ENCODE measurements at regions not wholly inside any gene's neighbourhood (a gene's known extent, or its start where the extent isn't known, plus 50 kb on each side); places are given as distances from the start of the nearest gene placed in this dataset.
"Not testable (repeated sequence)": the region's sequence is repeated elsewhere in the genome, so short reads cannot be mapped to it uniquely, and the experiment has no call there.

GRCh38 chrY:26167332-26167731, 545.4 kb downstream of the CDY1 start:
- not testable (repeated sequence) for DNase-seq (ENCODE audit: insufficient read length, low spot score); FAIRE-seq

- not testable (repeated sequence) for FAIRE-seq; DNase-seq (ENCODE audit: insufficient read length, low spot score)
Measured at GRCh38 chrY:26179326-26179725, 557.4 kb downstream of the CDY1 start.

GRCh38 chrY:26224974-26225373, 603.1 kb downstream of the CDY1 start:
- FAIRE-seq; DNase-seq (ENCODE audit: insufficient read length, low spot score): not testable (repeated sequence)

DNA sequence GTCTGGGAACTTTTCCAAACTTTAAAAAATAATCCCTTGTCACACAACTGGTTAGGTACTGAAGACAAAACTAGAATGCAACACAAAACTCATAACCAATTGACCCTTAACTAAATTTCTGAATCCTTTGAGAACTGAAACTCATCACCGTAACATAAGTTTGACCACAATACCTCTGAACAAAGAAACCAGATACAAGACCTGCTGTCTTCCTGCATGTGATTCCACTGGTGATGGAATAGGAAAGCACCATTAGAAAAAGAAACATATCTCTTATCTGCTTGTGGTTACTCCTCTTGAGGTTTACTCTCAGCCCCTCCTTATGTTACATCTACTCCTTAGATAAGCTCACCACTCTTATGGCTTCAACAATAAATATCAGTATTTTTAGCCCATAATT, 603.6 kb downstream of the CDY1 start:
- FAIRE-seq; DNase-seq (ENCODE audit: insufficient read length, low spot score): not testable (repeated sequence)

DNA sequence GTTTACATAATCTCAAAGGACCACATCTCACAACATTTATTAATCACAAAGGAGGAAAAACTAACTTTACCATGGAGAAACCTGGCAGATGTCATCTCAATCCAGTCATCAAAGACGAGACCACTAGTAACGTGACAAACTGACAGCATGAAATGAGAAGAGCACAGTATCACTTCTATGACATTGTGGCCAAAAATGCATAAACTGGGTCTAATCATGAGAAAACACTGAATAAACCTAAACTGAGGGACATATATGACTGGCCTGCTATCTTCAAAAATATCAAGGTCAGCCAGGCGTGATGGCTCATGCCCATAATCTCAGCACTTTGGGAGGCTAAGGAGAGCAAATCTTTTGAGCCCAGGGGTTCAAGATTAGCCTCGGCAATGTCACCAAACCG, 619.0 kb downstream of the CDY1 start:
- not testable (repeated sequence) for FAIRE-seq; DNase-seq (ENCODE audit: insufficient read length, low spot score)

DNA sequence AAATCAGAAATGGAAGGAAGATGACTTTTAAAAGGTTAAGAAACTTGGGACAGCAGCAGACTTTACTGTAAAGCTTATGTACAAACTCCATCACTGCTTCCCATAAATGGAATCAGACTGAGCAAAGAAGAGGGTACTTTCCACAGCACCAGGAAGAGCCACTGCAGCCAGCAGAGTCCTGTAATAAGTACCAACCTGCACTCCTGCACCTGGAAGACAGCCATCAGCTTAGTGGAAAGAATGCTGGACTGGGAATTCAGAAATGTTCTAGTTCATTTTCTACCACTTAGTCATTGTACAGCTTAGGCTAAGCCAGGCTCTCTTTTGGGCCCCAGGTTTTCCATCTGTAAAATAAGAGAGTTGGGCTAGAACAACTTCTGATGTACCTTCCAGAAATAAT, 632.3 kb downstream of the CDY1 start:
- FAIRE-seq; DNase-seq (ENCODE audit: insufficient read length, low spot score): not testable (repeated sequence)

GRCh38 chrY:26265449-26265848, 643.5 kb downstream of the CDY1 start:
- FAIRE-seq; DNase-seq (ENCODE audit: insufficient read length, low spot score): not testable (repeated sequence)

DNA sequence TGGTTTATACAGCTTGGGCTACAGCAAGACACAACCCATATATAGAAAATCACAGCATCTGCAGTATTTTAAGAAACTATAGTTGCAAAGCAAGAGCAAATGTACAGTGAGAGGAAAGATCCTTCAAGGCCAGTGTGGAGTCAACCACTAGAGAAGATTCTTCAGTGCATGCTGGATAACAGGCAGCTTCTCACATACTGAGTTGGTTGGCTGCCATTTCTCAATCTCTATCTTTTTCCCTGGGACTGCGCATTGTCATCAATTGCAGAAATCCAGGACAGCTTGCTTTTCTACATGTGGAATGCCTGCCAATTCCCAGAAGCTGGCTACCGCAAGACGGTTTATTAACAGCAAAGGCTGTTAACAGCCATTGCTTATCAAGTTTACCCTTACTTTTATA, 646.5 kb downstream of the CDY1 start:
- not testable (repeated sequence) for FAIRE-seq; DNase-seq (ENCODE audit: insufficient read length, low spot score)

- not testable (repeated sequence) for DNase-seq (ENCODE audit: insufficient read length, low spot score)
Measured at GRCh38 chrY:26268934-26269333, 647.0 kb downstream of the CDY1 start.

DNA sequence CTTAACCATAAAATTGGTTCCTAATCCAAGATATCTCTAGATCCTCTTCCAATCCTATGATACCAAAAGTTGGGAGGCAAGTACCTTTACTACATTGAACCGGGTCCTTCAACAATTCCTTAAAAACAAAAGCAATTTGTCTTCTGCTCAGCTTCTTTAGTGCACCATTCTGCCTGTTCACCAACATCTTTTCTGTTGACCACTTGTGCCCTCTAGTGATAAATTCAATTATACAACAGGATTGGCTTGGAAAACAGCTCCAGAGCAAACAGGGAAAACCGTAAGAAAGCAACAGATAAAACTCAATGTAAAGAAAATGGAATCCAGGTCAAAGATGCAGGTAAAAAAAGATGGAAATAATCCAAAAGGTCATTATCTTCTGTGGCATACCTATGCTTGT, 651.2 kb downstream of the CDY1 start:
- DNase-seq (ENCODE audit: insufficient read length, low spot score); FAIRE-seq: not testable (repeated sequence)

More at GRCh38 chrY:26268934-26269333, 647.0 kb downstream of the CDY1 start:
- FAIRE-seq: not testable (repeated sequence)

DNA sequence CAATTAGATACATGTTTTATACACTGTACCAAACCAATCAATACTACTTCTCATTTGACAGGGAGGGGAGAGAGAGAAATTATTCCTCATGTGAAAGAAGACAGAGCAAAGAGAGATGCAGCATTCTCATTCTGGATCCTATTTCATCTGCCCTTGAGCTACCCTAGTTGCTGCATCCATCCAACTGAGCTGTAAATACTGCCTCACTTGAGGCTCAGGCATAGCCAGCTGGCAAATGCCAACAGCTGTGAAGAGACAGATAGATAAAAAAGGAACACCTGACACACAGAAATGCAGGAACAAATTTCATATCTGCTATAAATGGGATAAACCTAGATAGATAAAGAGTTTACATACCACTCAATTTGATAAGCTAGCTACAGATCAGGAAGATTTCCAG, 684.1 kb downstream of the CDY1 start:
- not testable (repeated sequence) for DNase-seq (ENCODE audit: insufficient read length, low spot score); FAIRE-seq

DNA sequence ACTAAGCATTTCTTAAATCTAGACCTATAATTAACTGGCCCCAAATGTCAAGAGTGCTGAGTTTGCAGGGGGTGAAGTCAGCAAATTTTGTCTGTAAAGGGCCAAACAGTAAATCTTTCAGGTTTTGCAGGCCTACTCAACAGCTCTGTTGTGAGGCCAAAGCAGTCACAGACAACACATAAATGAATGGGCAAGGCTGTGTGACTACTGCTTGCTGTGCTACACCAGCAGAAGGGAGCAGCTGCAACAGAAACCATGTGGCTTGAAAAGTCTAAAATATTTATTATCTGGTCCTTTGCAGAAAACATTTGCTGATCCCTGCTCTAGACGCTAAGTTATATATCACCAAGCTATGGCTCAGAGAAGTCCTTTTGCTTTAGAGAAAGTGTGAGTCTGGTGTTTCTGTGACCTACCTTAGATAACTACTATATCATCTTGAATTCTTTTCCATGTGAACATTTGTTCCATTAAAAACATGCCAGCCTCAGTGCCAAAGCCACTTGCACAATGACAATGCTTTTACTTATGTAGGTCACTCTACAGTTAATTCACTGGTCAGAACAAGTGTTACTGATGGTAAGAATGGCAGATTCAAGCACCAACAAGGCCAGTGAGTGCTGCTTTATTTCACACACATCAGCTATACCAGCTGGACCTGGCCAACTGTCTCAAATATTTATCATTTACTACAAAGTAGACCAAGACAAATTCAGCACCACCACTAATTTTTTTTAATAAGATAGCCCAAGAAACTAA, 684.9 kb downstream of the CDY1 start:
- not testable (repeated sequence) for DNase-seq (ENCODE audit: insufficient read length, low spot score); FAIRE-seq

DNA sequence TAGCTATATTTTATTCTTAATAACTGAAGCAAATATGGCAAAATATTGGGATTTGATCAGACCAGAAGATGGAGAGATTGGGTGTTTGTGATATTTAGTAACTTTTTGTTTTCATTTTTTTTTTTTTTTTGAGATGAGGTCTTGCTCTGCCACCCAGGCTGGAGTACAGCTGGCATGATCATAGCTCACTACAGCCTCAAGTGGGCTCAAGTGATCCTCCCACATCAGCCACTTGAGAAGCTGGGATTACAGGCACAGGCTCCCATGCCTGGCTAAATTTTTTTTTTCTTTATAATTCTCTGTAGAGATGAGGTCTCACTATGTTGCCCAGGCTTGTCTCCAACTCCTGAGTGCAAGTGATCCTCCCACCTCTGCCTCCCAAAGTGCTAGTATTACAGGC, 686.4 kb downstream of the CDY1 start:
- not testable (repeated sequence) for FAIRE-seq; DNase-seq (ENCODE audit: insufficient read length, low spot score)

DNA sequence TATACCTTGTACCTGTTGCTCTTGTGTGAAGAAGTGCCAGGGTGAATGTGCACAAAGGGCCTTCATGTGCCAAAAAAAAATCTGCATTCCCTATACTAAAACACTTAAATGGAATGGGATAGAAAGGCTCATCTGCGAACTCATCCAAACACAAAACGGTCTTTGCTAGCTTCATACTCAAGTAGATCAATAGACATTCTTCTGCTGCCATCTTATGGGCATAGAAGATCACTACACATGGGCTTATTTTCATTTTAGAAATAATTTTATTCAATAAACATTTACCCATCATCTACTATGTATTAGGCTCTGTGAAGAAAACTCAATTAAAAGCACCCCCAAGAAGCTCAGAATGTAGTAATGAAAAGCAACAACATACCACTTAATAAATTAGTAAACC, 693.1 kb downstream of the CDY1 start:
- TF ChIP-seq, protein P1, sequence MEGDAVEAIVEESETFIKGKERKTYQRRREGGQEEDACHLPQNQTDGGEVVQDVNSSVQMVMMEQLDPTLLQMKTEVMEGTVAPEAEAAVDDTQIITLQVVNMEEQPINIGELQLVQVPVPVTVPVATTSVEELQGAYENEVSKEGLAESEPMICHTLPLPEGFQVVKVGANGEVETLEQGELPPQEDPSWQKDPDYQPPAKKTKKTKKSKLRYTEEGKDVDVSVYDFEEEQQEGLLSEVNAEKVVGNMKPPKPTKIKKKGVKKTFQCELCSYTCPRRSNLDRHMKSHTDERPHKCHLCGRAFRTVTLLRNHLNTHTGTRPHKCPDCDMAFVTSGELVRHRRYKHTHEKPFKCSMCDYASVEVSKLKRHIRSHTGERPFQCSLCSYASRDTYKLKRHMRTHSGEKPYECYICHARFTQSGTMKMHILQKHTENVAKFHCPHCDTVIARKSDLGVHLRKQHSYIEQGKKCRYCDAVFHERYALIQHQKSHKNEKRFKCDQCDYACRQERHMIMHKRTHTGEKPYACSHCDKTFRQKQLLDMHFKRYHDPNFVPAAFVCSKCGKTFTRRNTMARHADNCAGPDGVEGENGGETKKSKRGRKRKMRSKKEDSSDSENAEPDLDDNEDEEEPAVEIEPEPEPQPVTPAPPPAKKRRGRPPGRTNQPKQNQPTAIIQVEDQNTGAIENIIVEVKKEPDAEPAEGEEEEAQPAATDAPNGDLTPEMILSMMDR (IDR thresholded peaks at IDR 0.05; ENCODE audit: insufficient read depth, missing control alignments): peak; percentile 38
- not testable (repeated sequence) for DNase-seq (ENCODE audit: insufficient read length, low spot score)
- FAIRE-seq: peak; percentile 35

- not testable (repeated sequence) for FAIRE-seq; DNase-seq (ENCODE audit: insufficient read length, low spot score)
Measured at GRCh38 chrY:26319488-26320202, 697.7 kb downstream of the CDY1 start.

GRCh38 chrY:26322756-26323155, 700.8 kb downstream of the CDY1 start:
- not testable (repeated sequence) for FAIRE-seq; DNase-seq (ENCODE audit: insufficient read length, low spot score)

- not testable (repeated sequence) for DNase-seq (ENCODE audit: insufficient read length, low spot score); FAIRE-seq
Measured at GRCh38 chrY:26352931-26353330, 731.0 kb downstream of the CDY1 start.
